GM12878 (cell line): ENCODE measurements at regions not wholly inside any gene's neighbourhood (a gene's known extent, or its start where the extent isn't known, plus 50 kb on each side); places are given as distances from the start of the nearest gene placed in this dataset.

ENCODE experiments used
- ATAC-seq: fragments of 200-7000 bp; cut with Tn5 transposase; 3 replicates; pipeline ENCODE4 v1.9.1; 2020; ENCODE audit warnings: mild to moderate bottlenecking, moderate library complexity
- BruUV-seq: library from RNA; stranded (reverse); fragments of 400-500 nt; replicated peaks from 2 replicates; lab custom pipeline; 2021; lab: Mats Ljungman, UMichigan
- CTCF ChIA-PET: fragments of 300-600 bp; sonication (Branson Sonifier 250); formaldehyde crosslinking; extraction: SDS; loops from one replicate; lab custom pipeline; 2021; ENCODE audit warnings: inconsistent platforms; lab: Yijun Ruan, JAX
- POLR2A ChIA-PET: fragments of 350-600 bp; formaldehyde crosslinking; extraction: SDS; loops from one replicate; lab custom pipeline; 2021; ENCODE audit warnings: inconsistent platforms; lab: Charles Lee
- RAD21 ChIA-PET: fragments of 300-600 bp; sonication (Branson Sonifier 250); formaldehyde crosslinking; loops from one replicate; lab custom pipeline; 2023; ENCODE audit warnings: antibody characterized with exemption; ENCODE audit not compliant: unreplicated experiment; lab: Charles Lee
- SMC1A ChIA-PET: fragments of 300-600 bp; sonication (Branson Sonifier 250); formaldehyde crosslinking; loops from one replicate; lab custom pipeline; 2023; ENCODE audit not compliant: unreplicated experiment, uncharacterized antibody; lab: Charles Lee
- DNase-seq: peaks from one replicate; pipeline ENCODE4 v3.0.0-alpha.2; 2011; ENCODE audit warnings: low read depth, low spot score
- FAIRE-seq: peaks from 3 replicates; lab custom pipeline; 2011; peaks lifted over from hg19 to GRCh38; lab: Jason Lieb, UNC
- H2AFZ ChIP-seq: 2 replicates; pipeline ENCODE4 v1.6.0; 2011; ENCODE audit warnings: low read depth, low read length, control low read depth; ENCODE audit not compliant: control insufficient read depth
- H3K27ac ChIP-seq: 2 replicates; pipeline ENCODE4 v1.5.1; 2011; ENCODE audit warnings: control low read depth; ENCODE audit not compliant: control insufficient read depth, insufficient read depth
- H3K27me3 ChIP-seq, 2 experiments: replicated peaks in 1 of 2; 2 replicates each; pipeline versions ENCODE4 v1.6.0 to v1.6.1; 2011; ENCODE audit warnings: low read length in 1 of 2; ENCODE audit not compliant: control insufficient read depth in 2 of 2, insufficient read depth in 2 of 2
- H3K36me3 ChIP-seq, 2 experiments: 2 replicates each; pipeline ENCODE4 v1.5.1; 2011; ENCODE audit warnings: low read length in 1 of 2; ENCODE audit not compliant: control insufficient read depth in 2 of 2, insufficient read depth in 2 of 2
- H3K4me1 ChIP-seq: 2 replicates; pipeline ENCODE4 v1.6.1; 2011; ENCODE audit warnings: mild to moderate bottlenecking, low read length, moderate library complexity, mixed read lengths; ENCODE audit not compliant: control insufficient read depth, insufficient read depth
- H3K4me2 ChIP-seq: 2 replicates; pipeline ENCODE4 v1.6.0; 2011; ENCODE audit warnings: control low read depth; ENCODE audit not compliant: control insufficient read depth, insufficient read depth
- H3K4me3 ChIP-seq: fragments of 200-600 bp; sonication (generic); 2 replicates; pipeline ENCODE4 v1.5.1; 2016
- H3K79me2 ChIP-seq: 2 replicates; pipeline ENCODE4 v1.6.0; 2011; ENCODE audit warnings: low read length; ENCODE audit not compliant: control insufficient read depth, insufficient read depth
- H3K9ac ChIP-seq: 2 replicates; pipeline ENCODE4 v1.8.0; 2011; ENCODE audit warnings: low read length, control low read depth, mixed read lengths; ENCODE audit not compliant: control insufficient read depth, insufficient read depth
- H3K9me3 ChIP-seq: replicated peaks from 3 replicates; pipeline ENCODE4 v1.5.1; 2011; ENCODE audit warnings: mild to moderate bottlenecking, low read length; ENCODE audit not compliant: control insufficient read depth, insufficient read depth
- H4K20me1 ChIP-seq: 2 replicates; pipeline ENCODE4 v1.6.0; 2011; ENCODE audit not compliant: control insufficient read depth, insufficient read depth
- BACH1 ChIP-seq: fragments of 450-650 bp; IDR thresholded peaks from 2 replicates; pipeline ENCODE4 v1.6.1; 2017; ENCODE audit warnings: mild to moderate bottlenecking, borderline replicate concordance
- CHD1 ChIP-seq: IDR thresholded peaks from 2 replicates; pipeline ENCODE4 v1.6.1; 2012; ENCODE audit warnings: low read depth, low read length, improper control_type of control experiment
- EP300 ChIP-seq, 2 experiments: fragments of 150-350 bp in 1 of 2; IDR thresholded peaks; 2 replicates each; pipeline ENCODE4 v1.6.1; 2011 to 2012; ENCODE audit warnings: low read depth in 2 of 2, low read length in 2 of 2, borderline replicate concordance in 1 of 2, improper control_type of control experiment in 1 of 2, inconsistent platforms in 1 of 2; ENCODE audit not compliant: control insufficient read depth in 1 of 2
- LARP7 ChIP-seq: fragments of 450-650 bp; IDR thresholded peaks from 2 replicates; pipeline ENCODE4 v1.6.1; 2017; ENCODE audit warnings: mild to moderate bottlenecking
- MEF2A ChIP-seq: IDR thresholded peaks from 2 replicates; pipeline ENCODE4 v1.6.1; 2011; ENCODE audit warnings: low read depth, mild to moderate bottlenecking, low read length, moderate library complexity; ENCODE audit not compliant: insufficient read depth
- NFYA ChIP-seq: IDR thresholded peaks from 2 replicates; pipeline ENCODE4 v1.6.1; 2011; ENCODE audit warnings: low read depth, mild to moderate bottlenecking, low read length, improper control_type of control experiment, borderline replicate concordance
- SREBF1 ChIP-seq: IDR thresholded peaks from 2 replicates; pipeline ENCODE4 v1.6.1; 2012; ENCODE audit warnings: mild to moderate bottlenecking, low read length
- SRF ChIP-seq, 2 experiments: IDR thresholded peaks; 2 replicates each; pipeline ENCODE4 v1.6.1; 2011; ENCODE audit warnings: low read depth in 2 of 2, low read length in 2 of 2, mild to moderate bottlenecking in 1 of 2, moderate library complexity in 1 of 2
- STAT1 ChIP-seq: fragments of 450-650 bp; conservative IDR thresholded peaks from 2 replicates; pipeline ENCODE4 v1.6.1; 2014; ENCODE audit warnings: antibody characterized with exemption, mild to moderate bottlenecking
- ZBED1 ChIP-seq: IDR thresholded peaks from 2 replicates; pipeline ENCODE4 v1.6.1; 2016; ENCODE audit warnings: borderline replicate concordance
- WGBS: methylation state at CpG from one replicate; pipeline ENCODE4 v1.1.6; 2016; ENCODE audit warnings: low lambda C conversion rate; ENCODE audit not compliant: insufficient replicate concordance, insufficient coverage; ENCODE audit errors: missing lambda C conversion rate; 5-methylcytosine and 5-hydroxymethylcytosine counted together
- in situ Hi-C: fragments of 300-500 bp; cut with MboI; formaldehyde crosslinking; loops from 9 replicates; pipeline ENCODE4 v1.14.3; 2018; ENCODE audit warnings: mixed read lengths
- intact Hi-C: fragments of 100-400 bp; cut with micrococcal nuclease; formaldehyde crosslinking; loops from one replicate; pipeline ENCODE4 v1.14.2; 2022; ENCODE audit not compliant: unreplicated experiment
- TF ChIP-seq, protein P1 (sequence below): IDR thresholded peaks from 2 replicates; pipeline ENCODE4 v1.6.1; 2011; ENCODE audit warnings: mild to moderate bottlenecking, low read depth, low read length, moderate library complexity; ENCODE audit not compliant: insufficient replicate concordance
- TF ChIP-seq, protein P2 (sequence below): fragments of 450-650 bp; IDR thresholded peaks from 2 replicates; pipeline ENCODE4 v1.6.1; 2016; ENCODE audit warnings: mild to moderate bottlenecking
- TF ChIP-seq, protein P3 (sequence below): fragments of 450-650 bp; formaldehyde crosslinking; IDR thresholded peaks from 2 replicates; pipeline ENCODE4 v1.4.0; 2020; ENCODE audit warnings: mild to moderate bottlenecking, moderate library complexity

DNA sequence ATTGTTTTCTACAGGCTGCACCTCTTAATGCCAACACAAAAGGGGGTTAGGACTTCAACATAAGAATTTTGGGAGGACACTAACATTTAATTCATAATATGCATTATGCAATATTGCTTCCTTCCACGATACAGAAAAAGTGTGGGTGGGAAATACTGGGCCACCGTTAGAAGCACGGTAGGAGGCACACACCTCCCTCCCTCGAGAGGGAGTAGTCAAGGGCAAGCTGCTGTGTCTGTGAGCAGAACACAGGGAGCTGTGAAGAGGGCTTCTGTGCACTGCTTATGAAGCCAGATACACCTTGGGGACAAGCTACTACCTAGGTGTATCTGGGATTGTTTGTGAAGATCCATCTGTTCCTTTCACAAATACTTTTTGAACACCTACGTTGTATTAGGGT, 109.3 kb upstream of the PLET1 start:
- intact Hi-C loops (no loop called here), in situ Hi-C loops (no loop called here)
- no peaks in the 10 kb centered on the region for H3K36me3 ChIP-seq
- H3K4me2 ChIP-seq, result no peak overlapping the region
- no peak for DNase-seq
- H3K27me3 ChIP-seq, result no peaks in the 10 kb centered on the region
- SMC1A ChIA-PET, result no interaction called here
- no peak overlapping the region for H2AFZ ChIP-seq
- no peak for FAIRE-seq
- WGBS, result 8% methylated on average over 5 of the region's 5 CpGs
- TF ChIP-seq SREBF1 (no peak), MEF2A (no peak), LARP7 (no peak), EP300 (IDR thresholded peaks at IDR 0.05; ENCODE audit: borderline replicate concordance in 1 of 2, control insufficient read depth in 1 of 2, low read depth in 2 of 2, low read length in 2 of 2) (no peak), STAT1 (no peak), SRF (IDR thresholded peaks at IDR 0.05; ENCODE audit: low read depth in 2 of 2, low read length in 2 of 2) (no peak), ZBED1 (no peak), CHD1 (no peak), BACH1 (no peak), NFYA (no peak)
- TF ChIP-seq, protein P1, sequence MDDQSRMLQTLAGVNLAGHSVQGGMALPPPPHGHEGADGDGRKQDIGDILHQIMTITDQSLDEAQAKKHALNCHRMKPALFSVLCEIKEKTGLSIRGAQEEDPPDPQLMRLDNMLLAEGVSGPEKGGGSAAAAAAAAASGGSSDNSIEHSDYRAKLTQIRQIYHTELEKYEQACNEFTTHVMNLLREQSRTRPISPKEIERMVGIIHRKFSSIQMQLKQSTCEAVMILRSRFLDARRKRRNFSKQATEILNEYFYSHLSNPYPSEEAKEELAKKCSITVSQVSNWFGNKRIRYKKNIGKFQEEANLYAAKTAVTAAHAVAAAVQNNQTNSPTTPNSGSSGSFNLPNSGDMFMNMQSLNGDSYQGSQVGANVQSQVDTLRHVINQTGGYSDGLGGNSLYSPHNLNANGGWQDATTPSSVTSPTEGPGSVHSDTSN, result no peak
- TF ChIP-seq, protein P2, sequence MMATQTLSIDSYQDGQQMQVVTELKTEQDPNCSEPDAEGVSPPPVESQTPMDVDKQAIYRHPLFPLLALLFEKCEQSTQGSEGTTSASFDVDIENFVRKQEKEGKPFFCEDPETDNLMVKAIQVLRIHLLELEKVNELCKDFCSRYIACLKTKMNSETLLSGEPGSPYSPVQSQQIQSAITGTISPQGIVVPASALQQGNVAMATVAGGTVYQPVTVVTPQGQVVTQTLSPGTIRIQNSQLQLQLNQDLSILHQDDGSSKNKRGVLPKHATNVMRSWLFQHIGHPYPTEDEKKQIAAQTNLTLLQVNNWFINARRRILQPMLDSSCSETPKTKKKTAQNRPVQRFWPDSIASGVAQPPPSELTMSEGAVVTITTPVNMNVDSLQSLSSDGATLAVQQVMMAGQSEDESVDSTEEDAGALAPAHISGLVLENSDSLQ, result no peak
- TF ChIP-seq, protein P3, sequence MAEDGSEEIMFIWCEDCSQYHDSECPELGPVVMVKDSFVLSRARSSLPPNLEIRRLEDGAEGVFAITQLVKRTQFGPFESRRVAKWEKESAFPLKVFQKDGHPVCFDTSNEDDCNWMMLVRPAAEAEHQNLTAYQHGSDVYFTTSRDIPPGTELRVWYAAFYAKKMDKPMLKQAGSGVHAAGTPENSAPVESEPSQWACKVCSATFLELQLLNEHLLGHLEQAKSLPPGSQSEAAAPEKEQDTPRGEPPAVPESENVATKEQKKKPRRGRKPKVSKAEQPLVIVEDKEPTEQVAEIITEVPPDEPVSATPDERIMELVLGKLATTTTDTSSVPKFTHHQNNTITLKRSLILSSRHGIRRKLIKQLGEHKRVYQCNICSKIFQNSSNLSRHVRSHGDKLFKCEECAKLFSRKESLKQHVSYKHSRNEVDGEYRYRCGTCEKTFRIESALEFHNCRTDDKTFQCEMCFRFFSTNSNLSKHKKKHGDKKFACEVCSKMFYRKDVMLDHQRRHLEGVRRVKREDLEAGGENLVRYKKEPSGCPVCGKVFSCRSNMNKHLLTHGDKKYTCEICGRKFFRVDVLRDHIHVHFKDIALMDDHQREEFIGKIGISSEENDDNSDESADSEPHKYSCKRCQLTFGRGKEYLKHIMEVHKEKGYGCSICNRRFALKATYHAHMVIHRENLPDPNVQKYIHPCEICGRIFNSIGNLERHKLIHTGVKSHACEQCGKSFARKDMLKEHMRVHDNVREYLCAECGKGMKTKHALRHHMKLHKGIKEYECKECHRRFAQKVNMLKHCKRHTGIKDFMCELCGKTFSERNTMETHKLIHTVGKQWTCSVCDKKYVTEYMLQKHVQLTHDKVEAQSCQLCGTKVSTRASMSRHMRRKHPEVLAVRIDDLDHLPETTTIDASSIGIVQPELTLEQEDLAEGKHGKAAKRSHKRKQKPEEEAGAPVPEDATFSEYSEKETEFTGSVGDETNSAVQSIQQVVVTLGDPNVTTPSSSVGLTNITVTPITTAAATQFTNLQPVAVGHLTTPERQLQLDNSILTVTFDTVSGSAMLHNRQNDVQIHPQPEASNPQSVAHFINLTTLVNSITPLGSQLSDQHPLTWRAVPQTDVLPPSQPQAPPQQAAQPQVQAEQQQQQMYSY (CRISPR knock-in tag), result no peak
- H3K9me3 ChIP-seq, result no peaks in the 10 kb centered on the region
- CTCF ChIA-PET, result no interaction called here
- no peaks in the 10 kb centered on the region for H3K4me1 ChIP-seq
- RAD21 ChIA-PET, result no interaction called here
- POLR2A ChIA-PET, result no interaction called here
- no peaks in the 10 kb centered on the region for H3K79me2 ChIP-seq
- H3K9ac ChIP-seq, result no peak overlapping the region
- no peak overlapping the region for H3K27ac ChIP-seq
- no TSS peak for BruUV-seq
- no peak overlapping the region for H3K4me3 ChIP-seq
- no peak for ATAC-seq
- no peaks in the 10 kb centered on the region for H4K20me1 ChIP-seq
